ENCODE measurements at regions not wholly inside any gene's neighbourhood (a gene's known extent, or its start where the extent isn't known, plus 50 kb on each side); places are given as distances from the start of the nearest gene placed in this dataset.

GRCh38 chr2:238525990-238526389, 99.3 kb downstream of the ASB1 start:
- ChIA-PET POLR2A (no interaction called here), CTCF (ENCODE audit: unreplicated experiment) (no interaction called here)
- Histone ChIP-seq H3K27ac (ENCODE audit: low read depth, low read length, poor library complexity, severe bottlenecking) (no peak overlapping the region), H3K4me3 (ENCODE audit: low read depth, low read length, poor library complexity, severe bottlenecking) (no peak overlapping the region), H3K9me3 (ENCODE audit: low read length) (no peaks in the 10 kb centered on the region), H3K9me2 (ENCODE audit: insufficient read depth, low read length) (no peaks in the 10 kb centered on the region), H3K79me2 (ENCODE audit: insufficient read depth, low read depth, low read length) (no peaks in the 10 kb centered on the region), H2AFZ (ENCODE audit: low read length) (no peak overlapping the region), H4K20me1 (ENCODE audit: insufficient read depth, low read length) (no peaks in the 10 kb centered on the region), H3K4me1 (ENCODE audit: insufficient read depth, low read length, poor library complexity, severe bottlenecking) (no peaks in the 10 kb centered on the region), H3K36me3 (ENCODE audit: insufficient read depth, low read length) (no peaks in the 10 kb centered on the region), H3K4me2 (ENCODE audit: low read length) (no peak overlapping the region)
- intact Hi-C loops (cut with micrococcal nuclease; ENCODE audit: unreplicated experiment), result no loop called here
- TF ChIP-seq CTCF (conservative IDR thresholded peaks at IDR 0.05; ENCODE audit: low read length), result no peak
- no peak for TF ChIP-seq EZH2phosphoT487 (IDR thresholded peaks at IDR 0.05; ENCODE audit: borderline replicate concordance, low read depth, low read length)
- DNase-seq (ENCODE audit: low spot score), result no peak
- BruUV-seq (replicated peaks), result no TSS peak

- Histone ChIP-seq H3K4me3 (ENCODE audit: low read depth, low read length, poor library complexity, severe bottlenecking) (no peak overlapping the region), H3K27ac (ENCODE audit: low read depth, low read length, poor library complexity, severe bottlenecking) (no peak overlapping the region), H3K4me1 (ENCODE audit: insufficient read depth, low read length, poor library complexity, severe bottlenecking) (no peaks in the 10 kb centered on the region), H2AFZ (ENCODE audit: low read length) (no peak overlapping the region), H3K9me3 (ENCODE audit: low read length) (no peaks in the 10 kb centered on the region), H3K79me2 (ENCODE audit: insufficient read depth, low read depth, low read length) (no peaks in the 10 kb centered on the region), H3K36me3 (ENCODE audit: insufficient read depth, low read length) (no peaks in the 10 kb centered on the region), H3K4me2 (ENCODE audit: low read length) (no peak overlapping the region), H3K9me2 (ENCODE audit: insufficient read depth, low read length) (no peaks in the 10 kb centered on the region), H4K20me1 (ENCODE audit: insufficient read depth, low read length) (no peaks in the 10 kb centered on the region)
- no TSS peak for BruUV-seq (replicated peaks)
- DNase-seq (ENCODE audit: low spot score), result no peak
- intact Hi-C loops (cut with micrococcal nuclease; ENCODE audit: unreplicated experiment), result no loop called here
- ChIA-PET CTCF (ENCODE audit: unreplicated experiment) (no interaction called here), POLR2A (no interaction called here)
- no peak for TF ChIP-seq EZH2phosphoT487 (IDR thresholded peaks at IDR 0.05; ENCODE audit: borderline replicate concordance, low read depth, low read length)
- no peak for TF ChIP-seq CTCF (conservative IDR thresholded peaks at IDR 0.05; ENCODE audit: low read length)
Observed at GRCh38 chr2:238527565-238527964, 100.8 kb downstream of the ASB1 start.

- intact Hi-C loops (cut with micrococcal nuclease; ENCODE audit: unreplicated experiment), result no loop called here
Observed at GRCh38 chr2:238528953-238529781, 102.4 kb downstream of the ASB1 start.

More at GRCh38 chr2:238528953-238529781, 102.4 kb downstream of the ASB1 start:
- Histone ChIP-seq H2AFZ (ENCODE audit: low read length) (no peak overlapping the region), H3K4me3 (ENCODE audit: low read depth, low read length, poor library complexity, severe bottlenecking) (no peak overlapping the region), H3K36me3 (ENCODE audit: insufficient read depth, low read length) (no peaks in the 10 kb centered on the region), H3K9me3 (ENCODE audit: low read length) (no peaks in the 10 kb centered on the region), H3K4me1 (ENCODE audit: insufficient read depth, low read length, poor library complexity, severe bottlenecking) (no peaks in the 10 kb centered on the region), H3K79me2 (ENCODE audit: insufficient read depth, low read depth, low read length) (no peaks in the 10 kb centered on the region), H4K20me1 (ENCODE audit: insufficient read depth, low read length) (no peaks in the 10 kb centered on the region), H3K4me2 (ENCODE audit: low read length) (no peak overlapping the region), H3K9me2 (ENCODE audit: insufficient read depth, low read length) (no peaks in the 10 kb centered on the region), H3K27ac (ENCODE audit: low read depth, low read length, poor library complexity, severe bottlenecking) (no peak overlapping the region)
- POLR2A ChIA-PET, result interaction anchor here (0.6 kb wide), 1 partner anchor 207 kb away, joined by 3 read pairs; no protein-coding TSS in a partner anchor
- no peak for DNase-seq (ENCODE audit: low spot score)
- TF ChIP-seq EZH2phosphoT487 (IDR thresholded peaks at IDR 0.05; ENCODE audit: borderline replicate concordance, low read depth, low read length), result no peak
- no peak for TF ChIP-seq CTCF (conservative IDR thresholded peaks at IDR 0.05; ENCODE audit: low read length)
- no TSS peak for BruUV-seq (replicated peaks)
- CTCF ChIA-PET (ENCODE audit: unreplicated experiment), result no interaction called here

Measured in OCI-LY7 (cell line).